DMS153 treated with DMSO at 0.1 percent for 48 hours (cell line): ENCODE measurements at regions not wholly inside any gene's neighbourhood (a gene's known extent, or its start where the extent isn't known, plus 50 kb on each side); places are given as distances from the start of the nearest gene placed in this dataset.

Experiments used
- DNase-seq: peaks from one replicate; lab custom pipeline; 2025; ENCODE audit not compliant: unreplicated experiment; lab: John Stamatoyannopoulos, UW

GRCh38 chr15:35768949-35769348 is 223.0 kb upstream of the DPH6 start:
- DNase-seq, result no peak

GRCh38 chr15:35769656-35770055 is 223.7 kb upstream of the DPH6 start:
- DNase-seq, result no peak

GRCh38 chr15:35771746-35772442 is 225.9 kb upstream of the DPH6 start:
- no peak for DNase-seq

GRCh38 chr15:35774653-35775052 is 228.7 kb upstream of the DPH6 start:
- DNase-seq, result no peak

GRCh38 chr15:35775471-35775870 is 229.5 kb upstream of the DPH6 start:
- DNase-seq, result no peak

- DNase-seq, result no peak
Measured at GRCh38 chr15:35777061-35777460, 231.1 kb upstream of the DPH6 start.

GRCh38 chr15:35783203-35783602 is 237.2 kb upstream of the DPH6 start:
- DNase-seq, result no peak

GRCh38 chr15:35784745-35785144 is 238.8 kb upstream of the DPH6 start:
- peak; percentile 29 for DNase-seq

- DNase-seq, result no peak
Measured at GRCh38 chr15:35810007-35810406, 264.0 kb upstream of the DPH6 start.

- DNase-seq, result no peak
Measured at GRCh38 chr15:35813573-35813972, 267.6 kb upstream of the DPH6 start.

GRCh38 chr15:35818846-35819245 is 272.9 kb upstream of the DPH6 start:
- DNase-seq, result no peak

- no peak for DNase-seq
Measured at GRCh38 chr15:35822153-35822552, 276.2 kb upstream of the DPH6 start.

GRCh38 chr15:35827141-35827540 is 281.2 kb upstream of the DPH6 start:
- no peak for DNase-seq

- no peak for DNase-seq
Measured at GRCh38 chr15:35827911-35828310, 281.9 kb upstream of the DPH6 start.

GRCh38 chr15:35833581-35833980 is 287.6 kb upstream of the DPH6 start:
- DNase-seq, result no peak

GRCh38 chr15:35834216-35834830 is 288.4 kb upstream of the DPH6 start:
- no peak for DNase-seq

- no peak for DNase-seq
Measured at GRCh38 chr15:35834866-35835265, 288.9 kb upstream of the DPH6 start.

GRCh38 chr15:35838424-35839111 is 292.6 kb upstream of the DPH6 start:
- no peak for DNase-seq

GRCh38 chr15:35842631-35843030 is 296.7 kb upstream of the DPH6 start:
- no peak for DNase-seq

- DNase-seq, result no peak
Measured at GRCh38 chr15:35843498-35843897, 297.5 kb upstream of the DPH6 start.

- DNase-seq, result no peak
Measured at GRCh38 chr15:35850284-35850683, 304.3 kb upstream of the DPH6 start.

GRCh38 chr15:35851491-35851890 is 305.5 kb upstream of the DPH6 start:
- no peak for DNase-seq
